Hepatocyte (in vitro differentiated cells): ENCODE measurements at regions not wholly inside any gene's neighbourhood (a gene's known extent, or its start where the extent isn't known, plus 50 kb on each side); places are given as distances from the start of the nearest gene placed in this dataset.

Experiments used
- CTCF ChIP-seq: fragments of 200-600 bp; sonication (generic); IDR thresholded peaks from 2 replicates; pipeline ENCODE4 v1.5.1; 2016; ENCODE audit warnings: antibody characterized with exemption, mild to moderate bottlenecking; ENCODE audit not compliant: poor library complexity
- EZH2 ChIP-seq: fragments of 200-600 bp; sonication (generic); IDR thresholded peaks from 2 replicates; pipeline ENCODE4 v1.6.1; 2016; ENCODE audit warnings: antibody characterized with exemption, mild to moderate bottlenecking, borderline replicate concordance

GRCh38 chr12:98228683-98229539 is 286.5 kb upstream of the TMPO start:
- no peak for TF ChIP-seq CTCF
- TF ChIP-seq EZH2: no peak
